Cerebellar cortex (tissue), 1 donor: ENCODE measurements at regions not wholly inside any gene's neighbourhood (a gene's known extent, or its start where the extent isn't known, plus 50 kb on each side); places are given as distances from the start of the nearest gene placed in this dataset.
A peak's percentile ranks its signal among the peaks of the same experiment; 100 is the strongest.
"Not testable (repeated sequence)": the region's sequence is repeated elsewhere in the genome, so short reads cannot be mapped to it uniquely, and the experiment has no call there.

Experiments
- DNase-seq: peaks from one replicate; pipeline ENCODE4 v3.0.0-alpha.2; 2015; ENCODE audit warnings: low spot score

DNA sequence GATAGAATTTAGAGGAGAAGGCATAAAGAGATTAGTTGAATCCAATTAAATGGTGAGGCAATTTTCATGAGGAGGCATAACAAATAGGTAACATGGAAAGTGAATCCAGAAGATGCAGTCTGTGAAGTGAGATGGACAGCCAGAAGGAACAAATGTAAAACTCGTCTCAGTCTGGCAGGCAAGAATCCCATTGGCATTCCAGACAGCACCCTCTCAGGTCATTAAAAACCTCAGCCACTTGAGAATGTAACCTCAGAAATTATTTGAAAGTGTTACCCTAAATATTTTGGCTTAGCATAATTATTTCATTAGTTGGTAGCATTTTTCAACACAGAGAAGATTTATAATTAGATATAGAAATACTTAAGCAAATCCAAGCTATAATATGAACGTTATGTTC is 342.3 kb downstream of the LRRC3B start:
- DNase-seq = no peak

DNA sequence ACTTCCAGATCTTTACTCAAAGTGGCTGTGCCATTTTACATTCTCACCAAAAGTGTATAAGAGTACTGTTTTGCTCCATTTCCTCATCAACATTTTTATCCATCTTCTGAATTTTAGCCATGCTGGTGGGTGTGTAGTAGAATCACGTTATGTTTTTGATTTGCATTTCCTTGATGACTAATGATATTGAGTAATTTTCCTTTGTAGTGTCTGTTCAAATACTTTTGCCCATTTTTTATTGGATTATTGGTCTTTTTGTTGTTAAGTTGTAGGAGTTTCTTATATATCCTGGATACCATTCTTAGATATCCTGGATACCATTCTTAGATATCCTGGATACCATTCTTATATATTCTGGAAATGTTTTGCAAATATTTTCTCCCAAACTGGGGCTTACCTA is 344.9 kb downstream of the LRRC3B start:
- no peak for DNase-seq

GRCh38 chr3:26984416-26985390 is 362.1 kb downstream of the LRRC3B start:
- DNase-seq = no peak

DNA sequence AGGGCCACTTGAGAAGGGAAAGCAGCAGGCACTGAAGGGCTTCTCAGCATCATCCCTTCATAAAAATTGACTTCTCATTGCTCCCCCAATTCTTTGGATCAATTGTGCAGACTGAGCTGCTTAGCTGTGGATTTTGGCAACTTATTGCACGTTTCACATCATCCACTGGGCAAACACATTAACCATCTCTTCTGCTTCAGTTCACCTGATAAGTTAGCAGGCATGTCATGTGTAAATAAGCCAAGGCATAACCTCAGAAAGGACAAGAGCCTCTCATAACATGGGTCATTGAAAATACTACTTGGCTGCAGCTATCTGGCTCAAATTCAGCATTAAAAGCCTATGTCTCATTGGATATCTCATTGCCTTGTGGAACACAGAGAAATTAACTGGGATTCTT is 366.5 kb downstream of the LRRC3B start:
- no peak for DNase-seq

DNA sequence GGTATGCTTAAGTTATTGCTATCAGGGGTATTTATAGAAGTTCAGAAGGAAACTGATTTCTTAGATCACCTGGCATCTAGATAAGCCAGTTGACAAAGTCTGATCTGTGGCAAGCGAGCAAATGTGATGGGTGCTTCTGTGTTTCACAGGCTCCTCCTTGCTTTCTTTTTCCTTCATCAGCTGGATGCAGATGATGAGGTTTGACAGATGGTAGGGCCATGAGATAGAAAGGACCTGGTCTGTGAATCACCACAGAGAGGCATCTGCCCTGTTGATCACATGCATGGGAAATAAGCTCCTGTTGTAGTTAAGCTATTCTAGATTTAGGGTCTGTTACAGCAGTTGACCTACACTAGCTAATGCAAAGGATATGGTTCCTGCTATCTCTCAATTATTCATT is 372.0 kb downstream of the NEK10 start:
- DNase-seq = no peak

DNA sequence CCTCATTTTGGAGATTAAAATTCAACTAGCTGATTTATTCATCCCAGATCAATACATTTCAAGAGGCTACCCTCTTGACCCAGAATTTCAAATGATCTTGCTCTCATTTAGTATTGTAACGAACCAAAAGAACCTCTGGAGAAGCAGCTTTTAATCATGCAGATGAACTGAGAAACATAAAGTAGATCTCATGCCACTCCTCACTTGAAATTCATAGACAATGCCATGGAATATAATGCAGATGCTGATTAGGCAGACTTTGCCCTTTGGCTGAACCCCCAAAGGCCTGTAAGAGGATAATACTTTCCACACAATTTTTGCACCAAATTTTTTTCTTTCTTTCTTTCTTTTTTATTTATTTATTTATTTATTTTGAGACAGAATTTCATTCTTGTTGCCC is 358.3 kb downstream of the NEK10 start:
- no peak for DNase-seq

DNA sequence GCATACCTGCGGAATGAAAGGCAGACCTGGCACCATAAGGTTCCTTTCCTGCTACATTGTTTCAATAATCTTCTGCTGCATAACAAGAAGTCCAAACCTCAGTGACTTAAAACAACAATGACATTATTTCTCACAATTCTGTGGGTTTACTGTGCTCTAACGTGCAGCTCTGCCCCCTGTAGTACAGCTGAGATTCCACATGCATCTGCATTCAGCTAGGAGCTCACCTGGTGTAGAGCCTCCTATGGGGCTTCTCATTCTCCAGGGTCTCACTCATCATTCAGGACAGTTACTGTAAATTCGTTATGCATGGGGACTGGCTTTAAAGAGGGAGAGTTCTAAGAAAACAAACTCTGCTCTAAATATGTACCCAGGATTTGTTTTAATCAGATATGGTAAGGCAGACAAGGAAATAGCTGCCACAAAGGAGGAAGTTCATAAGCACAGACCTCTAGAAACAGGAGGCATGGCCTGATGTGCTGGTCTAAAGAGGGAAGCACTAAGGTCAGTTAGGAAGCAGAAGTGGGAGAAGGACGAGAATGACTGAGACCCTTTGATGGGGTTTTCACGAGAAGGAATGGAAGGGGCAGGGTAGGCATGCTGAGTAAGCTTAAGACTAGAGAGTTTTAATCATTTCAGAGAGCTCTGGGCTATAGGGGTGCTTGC is 347.0 kb downstream of the NEK10 start:
- no peak for DNase-seq

DNA sequence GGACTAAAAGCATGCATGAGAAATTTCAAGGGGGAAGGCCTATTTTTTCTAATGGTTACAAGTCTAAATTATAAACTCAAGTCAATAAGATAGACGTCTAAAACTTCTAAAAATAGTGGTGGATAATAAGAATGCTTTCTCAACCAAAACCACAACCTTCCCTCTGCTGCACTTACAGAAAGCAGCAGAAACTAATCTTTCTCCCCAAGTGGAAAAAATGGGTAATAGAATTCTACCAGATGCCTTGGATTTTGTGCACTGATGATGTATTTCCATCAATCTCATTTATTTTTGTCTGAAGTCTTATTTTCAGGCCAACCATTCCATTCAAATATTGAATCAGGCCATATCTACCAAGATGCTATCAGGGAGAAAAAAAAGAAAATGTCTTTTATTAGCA is 344.7 kb downstream of the NEK10 start:
- no peak for DNase-seq

GRCh38 chr3:27025718-27026117 is 343.5 kb downstream of the NEK10 start:
- DNase-seq = peak; percentile 64

- DNase-seq = no peak
These were observed 337.7 kb downstream of the NEK10 start for GRCh38 chr3:27031476-27031875.

DNA sequence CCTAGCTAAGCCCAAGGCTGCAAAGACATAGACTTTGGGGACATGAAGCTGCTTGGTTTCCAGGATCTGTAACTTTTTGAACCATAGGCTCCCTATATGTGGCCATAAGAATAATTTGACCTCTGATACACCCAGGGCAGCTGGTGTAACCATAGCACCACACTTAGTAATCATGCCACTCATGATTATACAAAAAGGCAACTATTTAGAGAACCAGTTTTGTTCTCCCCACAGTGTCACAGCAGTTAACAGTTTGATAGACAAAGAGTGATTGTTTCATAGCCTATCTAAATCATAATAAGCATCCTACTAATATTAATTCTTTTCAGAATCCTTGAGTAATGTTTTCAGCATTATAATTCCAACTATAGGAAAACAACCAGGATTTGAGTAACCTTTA is 334.9 kb downstream of the NEK10 start:
- no peak for DNase-seq

DNA sequence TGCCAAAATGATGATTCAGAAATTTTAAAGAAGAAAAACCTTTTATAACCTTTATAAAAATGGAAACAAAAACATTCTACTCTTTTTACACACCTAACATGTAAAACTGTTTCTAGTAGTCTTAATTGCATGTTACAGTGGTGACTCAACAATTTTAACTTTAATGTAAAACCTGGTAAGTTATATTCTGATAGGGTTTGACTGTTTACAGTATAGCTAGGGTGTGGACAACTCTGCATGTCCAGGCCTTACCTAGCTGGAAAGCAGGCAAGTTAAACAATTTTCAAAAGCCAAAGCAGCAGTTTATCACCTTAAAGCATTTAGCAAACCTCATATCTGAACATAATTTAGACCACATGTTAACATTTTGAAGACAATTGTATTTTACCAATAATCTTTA is 328.5 kb downstream of the NEK10 start:
- no peak for DNase-seq

- not testable (repeated sequence) for DNase-seq
These were observed 326.6 kb downstream of the NEK10 start for GRCh38 chr3:27042541-27042940.

- DNase-seq = no peak
These were observed 325.7 kb downstream of the NEK10 start for GRCh38 chr3:27043328-27043955.

DNA sequence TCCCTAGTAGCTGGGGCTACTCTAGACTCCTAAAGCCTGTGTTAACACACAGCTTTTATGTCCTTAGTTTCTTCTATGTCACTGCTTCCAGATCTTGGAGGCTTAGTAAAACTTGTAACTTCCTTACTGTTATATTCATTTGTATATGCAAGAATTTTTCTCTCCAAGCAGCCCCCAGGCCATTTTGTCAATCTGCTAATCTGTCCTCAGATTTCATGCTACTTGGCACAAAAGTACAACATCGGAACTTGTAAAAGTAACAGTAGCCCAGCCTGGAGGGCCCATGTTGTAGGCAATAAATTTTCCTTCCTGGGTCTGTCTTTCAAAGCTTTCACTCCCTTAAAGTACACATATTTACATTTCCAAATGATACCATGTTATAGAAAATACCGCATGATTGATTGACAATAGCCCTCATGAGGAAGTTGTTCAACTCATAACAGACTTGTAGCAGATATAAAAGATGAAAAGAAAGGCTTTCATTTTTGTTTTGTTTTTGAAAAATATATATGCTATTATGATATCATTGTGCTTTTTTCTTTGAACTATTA is 324.2 kb downstream of the NEK10 start:
- no peak for DNase-seq

DNA sequence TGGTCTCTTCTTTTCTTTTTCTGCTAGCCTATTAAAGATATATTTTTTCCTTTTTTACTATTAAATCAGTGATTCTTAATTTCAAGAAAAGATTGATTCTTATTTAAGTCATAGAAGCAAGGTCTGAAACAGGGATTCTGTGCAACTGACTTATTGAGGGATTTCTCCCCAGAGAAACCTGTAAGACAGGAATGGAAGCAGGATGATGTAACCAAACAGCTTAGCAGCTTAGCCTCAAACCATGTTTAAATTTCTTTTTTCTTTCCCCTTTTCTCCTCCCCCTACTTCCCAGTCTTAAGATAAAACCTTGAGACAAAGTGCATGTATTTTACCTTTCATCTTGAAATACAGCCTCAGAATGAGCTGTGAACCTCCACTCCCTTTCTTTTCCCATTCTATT is 322.8 kb downstream of the NEK10 start:
- DNase-seq = no peak

GRCh38 chr3:27049792-27050191 is 319.4 kb downstream of the NEK10 start:
- DNase-seq = no peak

DNA sequence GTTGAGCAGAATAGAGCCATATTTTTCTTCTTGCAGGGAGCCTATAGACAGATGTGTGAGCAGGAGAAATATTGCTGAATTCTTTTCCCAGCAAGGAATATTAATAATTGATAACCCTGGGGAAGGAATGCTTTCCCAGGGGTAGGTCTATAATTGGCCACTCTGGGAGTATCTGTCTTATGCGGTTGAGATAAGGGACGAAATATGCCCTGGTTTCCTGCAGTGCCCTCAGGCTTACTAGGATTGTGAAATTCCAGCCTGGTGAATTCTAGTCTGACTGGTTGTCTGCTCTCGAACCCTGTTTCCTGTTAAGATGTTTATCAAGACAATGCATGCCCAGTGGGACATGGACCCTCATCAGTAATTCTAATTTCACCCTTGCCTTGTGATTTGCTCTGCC is 317.7 kb downstream of the NEK10 start:
- DNase-seq = not testable (repeated sequence)

GRCh38 chr3:27056326-27056725 is 312.9 kb downstream of the NEK10 start:
- DNase-seq = no peak

DNA sequence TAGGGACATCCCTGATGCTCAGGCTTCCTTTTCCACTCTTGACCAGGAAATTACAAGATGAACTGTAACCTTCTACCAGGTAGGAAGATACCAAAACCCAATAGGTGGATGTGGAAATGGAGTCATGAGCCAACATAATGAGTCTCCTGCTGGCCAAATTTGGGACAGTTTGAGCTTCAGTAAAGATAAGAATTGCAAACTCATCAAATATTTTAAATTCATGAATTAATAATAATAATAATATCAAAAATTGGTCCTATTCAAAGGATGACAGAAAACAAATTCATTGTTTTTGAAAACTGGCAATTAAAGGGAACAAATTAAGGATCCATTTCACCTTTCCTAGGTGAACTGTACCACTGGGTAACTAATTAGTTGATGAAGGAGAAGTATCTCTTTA is 309.7 kb downstream of the NEK10 start:
- DNase-seq = no peak
